Thoracic aorta (tissue), 2 donors: ENCODE measurements at regions not wholly inside any gene's neighbourhood (a gene's known extent, or its start where the extent isn't known, plus 50 kb on each side); places are given as distances from the start of the nearest gene placed in this dataset.

Experiments
- ATAC-seq: fragments of 150-250 bp; one replicate; pipeline ENCODE4 v1.8.0; 2017; ENCODE audit warnings: low read depth; ENCODE audit not compliant: insufficient number of reproducible peaks, low FRiP score
- DNase-seq: peaks from one replicate; pipeline ENCODE4 v3.0.0-alpha.2; 2020; ENCODE audit warnings: low spot score
- H3K27ac ChIP-seq, 2 donors: fragments of 200-600 bp; sonication (generic); 1 replicate in 1 of 2; 2 replicates in 1 of 2; pipeline ENCODE4 v1.5.1; 2016; ENCODE audit warnings: mild to moderate bottlenecking in 2 of 2, moderate library complexity in 2 of 2
- H3K27me3 ChIP-seq: fragments of 200-600 bp; sonication (generic); replicated peaks from 2 replicates; pipeline ENCODE4 v1.6.0; 2016; ENCODE audit warnings: mild to moderate bottlenecking; ENCODE audit not compliant: insufficient read depth
- H3K36me3 ChIP-seq: fragments of 200-600 bp; sonication (generic); one replicate; pipeline ENCODE4 v1.5.1; 2016
- H3K4me1 ChIP-seq, 2 donors: fragments of 200-600 bp; sonication (generic); 1 replicate in 1 of 2; 2 replicates in 1 of 2; pipeline versions ENCODE4 v1.5.1 to v1.6.0; 2016; ENCODE audit warnings: low read depth in 2 of 2, mild to moderate bottlenecking in 1 of 2; ENCODE audit not compliant: control insufficient read depth in 1 of 2
- H3K4me3 ChIP-seq: fragments of 200-600 bp; sonication (generic); 2 replicates; pipeline ENCODE4 v1.5.1; 2016; ENCODE audit warnings: mild to moderate bottlenecking
- H3K9me3 ChIP-seq: fragments of 200-600 bp; sonication (generic); 2 replicates; pipeline ENCODE4 v1.5.1; 2016
- CTCF ChIP-seq: fragments of 200-600 bp; sonication (generic); IDR thresholded peaks from one replicate; pipeline ENCODE4 v1.5.1; 2019; ENCODE audit warnings: antibody characterized with exemption

- Histone ChIP-seq H3K36me3 (no peaks in the 10 kb centered on the region), H3K27me3 (no peaks in the 10 kb centered on the region), H3K9me3 (no peaks in the 10 kb centered on the region), H3K4me1 (peaks cover 0 to 8% of the 10 kb centered on the region in 2 donors), H3K27ac (no peak overlapping the region), H3K4me3 (no peak overlapping the region)
- TF ChIP-seq CTCF, result no peak
- DNase-seq, result no peak
- no peak for ATAC-seq
Measured at GRCh38 chr2:239695106-239695727, 294.4 kb upstream of the HDAC4 start.

GRCh38 chr2:239694487-239694886 is 293.7 kb upstream of the HDAC4 start:
- Histone ChIP-seq H3K27me3 (no peaks in the 10 kb centered on the region), H3K4me1 (peaks cover 0 to 8% of the 10 kb centered on the region in 2 donors), H3K4me3 (no peak overlapping the region), H3K9me3 (no peaks in the 10 kb centered on the region), H3K27ac (no peak overlapping the region), H3K36me3 (no peaks in the 10 kb centered on the region)
- ATAC-seq, result no peak
- no peak for TF ChIP-seq CTCF
- DNase-seq, result no peak

GRCh38 chr2:239693761-239694415 is 293.1 kb upstream of the HDAC4 start:
- no peak overlapping the region for H3K4me3 ChIP-seq
- H3K27me3 ChIP-seq, result no peaks in the 10 kb centered on the region
- peaks cover 0 to 8% of the 10 kb centered on the region in 2 donors for H3K4me1 ChIP-seq
- H3K27ac ChIP-seq, result no peak overlapping the region
- ATAC-seq (no peak), DNase-seq (no peak)
- H3K9me3 ChIP-seq, result no peaks in the 10 kb centered on the region
- no peaks in the 10 kb centered on the region for H3K36me3 ChIP-seq
- no peak for TF ChIP-seq CTCF

GRCh38 chr2:239693330-239693729 is 292.5 kb upstream of the HDAC4 start:
- no peak for ATAC-seq
- no peak for DNase-seq
- H3K27me3 ChIP-seq, result no peaks in the 10 kb centered on the region

More at GRCh38 chr2:239693330-239693729, 292.5 kb upstream of the HDAC4 start:
- Histone ChIP-seq H3K27ac (no peak overlapping the region), H3K4me3 (no peak overlapping the region), H3K9me3 (no peaks in the 10 kb centered on the region), H3K36me3 (no peaks in the 10 kb centered on the region), H3K4me1 (peaks cover 0 to 8% of the 10 kb centered on the region in 2 donors)
- no peak for TF ChIP-seq CTCF
